ENCODE measurements at regions not wholly inside any gene's neighbourhood (a gene's known extent, or its start where the extent isn't known, plus 50 kb on each side); places are given as distances from the start of the nearest gene placed in this dataset.

GRCh38 chr6:56399672-56400263 is 152.4 kb upstream of the COL21A1 start:
- H3K36me3 ChIP-seq (ENCODE audit: control insufficient read depth, low read length) = no peaks in the 10 kb centered on the region
- TF ChIP-seq EZH2phosphoT487 (IDR thresholded peaks at IDR 0.05; ENCODE audit: borderline replicate concordance, low read length) (no peak), CTCF (IDR thresholded peaks at IDR 0.05; ENCODE audit: low read depth, low read length, poor library complexity, severe bottlenecking) (no peak)
- H4K20me1 ChIP-seq (ENCODE audit: control insufficient read depth, insufficient read depth, low read depth, low read length) = no peaks in the 10 kb centered on the region
- no peaks in the 10 kb centered on the region for H3K9me2 ChIP-seq (replicated peaks; ENCODE audit: control insufficient read depth, low read length)
- H3K79me2 ChIP-seq (ENCODE audit: control insufficient read depth, low read length) = no peaks in the 10 kb centered on the region
- no peak overlapping the region for H3K4me2 ChIP-seq (ENCODE audit: low read length)
- no peaks in the 10 kb centered on the region for H3K9me3 ChIP-seq (ENCODE audit: control insufficient read depth, insufficient read depth, low read length)
- no peaks in the 10 kb centered on the region for H3F3A ChIP-seq (ENCODE audit: control insufficient read depth, insufficient read depth)
- H3K27ac ChIP-seq (ENCODE audit: low read depth, low read length) = no peak overlapping the region
- H3K27me3 ChIP-seq (ENCODE audit: control insufficient read depth, low read length) = no peaks in the 10 kb centered on the region
- no peak overlapping the region for H3K4me3 ChIP-seq (ENCODE audit: low read length)
- no peaks in the 10 kb centered on the region for H3K4me1 ChIP-seq (ENCODE audit: control insufficient read depth, low read length)

GRCh38 chr6:56399250-56399671 is 151.9 kb upstream of the COL21A1 start:
- H4K20me1 ChIP-seq (ENCODE audit: control insufficient read depth, insufficient read depth, low read depth, low read length) = no peaks in the 10 kb centered on the region
- H3K4me1 ChIP-seq (ENCODE audit: control insufficient read depth, low read length) = no peaks in the 10 kb centered on the region
- no peak overlapping the region for H3K4me2 ChIP-seq (ENCODE audit: low read length)
- no peaks in the 10 kb centered on the region for H3F3A ChIP-seq (ENCODE audit: control insufficient read depth, insufficient read depth)
- H3K27me3 ChIP-seq (ENCODE audit: control insufficient read depth, low read length) = no peaks in the 10 kb centered on the region
- no peak for TF ChIP-seq EZH2phosphoT487 (IDR thresholded peaks at IDR 0.05; ENCODE audit: borderline replicate concordance, low read length)
- H3K79me2 ChIP-seq (ENCODE audit: control insufficient read depth, low read length) = no peaks in the 10 kb centered on the region
- no peaks in the 10 kb centered on the region for H3K36me3 ChIP-seq (ENCODE audit: control insufficient read depth, low read length)
- no peak overlapping the region for H3K4me3 ChIP-seq (ENCODE audit: low read length)
- H3K9me2 ChIP-seq (replicated peaks; ENCODE audit: control insufficient read depth, low read length) = no peaks in the 10 kb centered on the region
- H3K9me3 ChIP-seq (ENCODE audit: control insufficient read depth, insufficient read depth, low read length) = no peaks in the 10 kb centered on the region
- H3K27ac ChIP-seq (ENCODE audit: low read depth, low read length) = no peak overlapping the region

GRCh38 chr6:56396435-56396834 is 149.1 kb upstream of the COL21A1 start:
- Histone ChIP-seq H3K9me2 (replicated peaks; ENCODE audit: control insufficient read depth, low read length) (no peaks in the 10 kb centered on the region), H3K4me2 (ENCODE audit: low read length) (no peak overlapping the region), H4K20me1 (ENCODE audit: control insufficient read depth, insufficient read depth, low read depth, low read length) (no peaks in the 10 kb centered on the region), H3K4me3 (ENCODE audit: low read length) (no peak overlapping the region), H3K4me1 (ENCODE audit: control insufficient read depth, low read length) (no peaks in the 10 kb centered on the region), H3K36me3 (ENCODE audit: control insufficient read depth, low read length) (no peaks in the 10 kb centered on the region), H3K27me3 (ENCODE audit: control insufficient read depth, low read length) (no peaks in the 10 kb centered on the region), H3F3A (ENCODE audit: control insufficient read depth, insufficient read depth) (no peaks in the 10 kb centered on the region), H3K79me2 (ENCODE audit: control insufficient read depth, low read length) (no peaks in the 10 kb centered on the region), H3K9me3 (ENCODE audit: control insufficient read depth, insufficient read depth, low read length) (no peaks in the 10 kb centered on the region), H3K27ac (ENCODE audit: low read depth, low read length) (no peak overlapping the region)
- TF ChIP-seq CTCF (IDR thresholded peaks at IDR 0.05; ENCODE audit: low read depth, low read length, poor library complexity, severe bottlenecking) (no peak), EZH2phosphoT487 (IDR thresholded peaks at IDR 0.05; ENCODE audit: borderline replicate concordance, low read length) (no peak)

- H3K4me2 ChIP-seq (ENCODE audit: low read length) = no peak overlapping the region
- H3K4me3 ChIP-seq (ENCODE audit: low read length) = no peak overlapping the region
- TF ChIP-seq EZH2phosphoT487 (IDR thresholded peaks at IDR 0.05; ENCODE audit: borderline replicate concordance, low read length) = no peak
- TF ChIP-seq CTCF (IDR thresholded peaks at IDR 0.05; ENCODE audit: low read depth, low read length, poor library complexity, severe bottlenecking) = no peak
- no peaks in the 10 kb centered on the region for H3K9me2 ChIP-seq (replicated peaks; ENCODE audit: control insufficient read depth, low read length)
- no peak overlapping the region for H3K27ac ChIP-seq (ENCODE audit: low read depth, low read length)
- no peaks in the 10 kb centered on the region for H3K27me3 ChIP-seq (ENCODE audit: control insufficient read depth, low read length)
- H3K79me2 ChIP-seq (ENCODE audit: control insufficient read depth, low read length) = no peaks in the 10 kb centered on the region
- no peaks in the 10 kb centered on the region for H3K9me3 ChIP-seq (ENCODE audit: control insufficient read depth, insufficient read depth, low read length)
- no peaks in the 10 kb centered on the region for H4K20me1 ChIP-seq (ENCODE audit: control insufficient read depth, insufficient read depth, low read depth, low read length)
- H3K4me1 ChIP-seq (ENCODE audit: control insufficient read depth, low read length) = no peaks in the 10 kb centered on the region
- no peaks in the 10 kb centered on the region for H3F3A ChIP-seq (ENCODE audit: control insufficient read depth, insufficient read depth)
- H3K36me3 ChIP-seq (ENCODE audit: control insufficient read depth, low read length) = no peaks in the 10 kb centered on the region
These were observed 146.5 kb upstream of the COL21A1 start for GRCh38 chr6:56393615-56394612.
